SK-N-MC (cell line): ENCODE measurements at regions not wholly inside any gene's neighbourhood (a gene's known extent, or its start where the extent isn't known, plus 50 kb on each side); places are given as distances from the start of the nearest gene placed in this dataset.

ENCODE experiments used
- DNase-seq: peaks from one replicate; pipeline ENCODE4 v3.0.0-alpha.2; 2011; ENCODE audit warnings: low read depth, low spot score
- H3K27ac ChIP-seq: fragments of 200-600 bp; sonication (generic); 2 replicates; pipeline ENCODE4 v1.5.1; 2016; ENCODE audit warnings: mixed run types
- H3K36me3 ChIP-seq: fragments of 200-600 bp; sonication (generic); 2 replicates; pipeline ENCODE4 v1.6.1; 2017; ENCODE audit warnings: antibody characterized with exemption, low read length, mixed read lengths; ENCODE audit not compliant: insufficient read depth
- H3K4me3 ChIP-seq: fragments of 200-600 bp; sonication (generic); 2 replicates; pipeline ENCODE4 v1.5.1; 2016
- H3K9ac ChIP-seq: fragments of 200-600 bp; sonication (generic); 2 replicates; pipeline ENCODE4 v1.8.0; 2017; ENCODE audit warnings: mixed run types, mixed read lengths; ENCODE audit not compliant: insufficient read length
- H3K9me3 ChIP-seq: fragments of 200-600 bp; sonication (generic); 2 replicates; pipeline ENCODE4 v1.6.1; 2017; ENCODE audit warnings: low read depth, mild to moderate bottlenecking, antibody characterized with exemption, low read length, moderate library complexity, mixed read lengths
- EZH2 ChIP-seq: fragments of 200-600 bp; sonication (generic); IDR thresholded peaks from one replicate; pipeline ENCODE4 v1.6.1; 2017; ENCODE audit warnings: antibody characterized with exemption
- FOXP2 ChIP-seq: optimal IDR thresholded peaks from 2 replicates; pipeline ENCODE3; 2011; ENCODE audit warnings: mild to moderate bottlenecking, moderate library complexity; ENCODE audit not compliant: insufficient read depth; ENCODE audit errors: extremely low read length, control extremely low read depth
- POLR2AphosphoS5 ChIP-seq: IDR thresholded peaks from 2 replicates; pipeline ENCODE4 v1.6.1; 2012; ENCODE audit warnings: mild to moderate bottlenecking, low read depth, low read length, borderline replicate concordance

DNA sequence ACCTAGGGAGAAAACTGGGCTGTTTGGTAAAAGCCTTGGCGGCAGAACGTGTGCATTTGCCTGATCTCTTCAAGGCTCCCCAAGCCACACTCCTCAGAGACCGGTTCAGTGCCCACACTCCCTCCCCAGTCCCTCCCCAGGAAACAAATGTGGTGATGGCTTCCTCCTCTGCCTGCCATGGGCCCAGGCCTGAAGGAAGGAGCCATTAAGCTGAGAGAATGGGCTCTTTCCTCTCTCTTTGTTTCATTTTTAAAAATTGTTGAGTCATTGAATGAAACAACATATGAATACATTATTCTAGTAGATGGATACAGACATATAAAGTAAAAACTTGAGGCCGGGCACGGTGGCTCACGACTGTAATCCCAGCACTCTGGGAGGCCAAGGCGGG, 50.6 kb upstream of the YWHAQ start:
- Histone ChIP-seq H3K4me3 (no peak overlapping the region), H3K9me3 (no peaks in the 10 kb centered on the region), H3K36me3 (no peaks in the 10 kb centered on the region), H3K9ac (no peak overlapping the region), H3K27ac (no peak overlapping the region)
- DNase-seq = no peak
- TF ChIP-seq FOXP2 (no peak), EZH2 (no peak), POLR2AphosphoS5 (no peak)

DNA sequence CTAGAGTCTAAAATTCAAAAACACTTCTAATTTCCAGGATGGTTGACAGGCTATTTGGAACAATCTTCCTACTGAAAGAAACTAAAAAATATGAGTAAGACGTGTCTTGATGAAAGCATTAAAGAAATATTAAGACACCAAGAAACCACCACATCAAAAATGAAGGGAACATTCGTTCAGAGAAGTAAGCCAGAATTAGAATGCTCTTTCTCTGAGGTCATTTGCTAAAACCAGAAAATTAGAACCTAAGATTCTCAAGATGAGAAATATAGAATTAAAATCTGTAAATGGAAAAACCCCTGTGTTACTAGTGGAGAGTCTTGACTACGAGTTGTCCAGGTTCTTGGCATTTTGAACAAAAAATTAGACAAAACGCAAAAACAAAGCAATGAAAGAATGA, 54.8 kb upstream of the YWHAQ start:
- DNase-seq = no peak
- Histone ChIP-seq H3K9me3 (no peaks in the 10 kb centered on the region), H3K9ac (no peak overlapping the region), H3K27ac (no peak overlapping the region), H3K4me3 (no peak overlapping the region), H3K36me3 (no peaks in the 10 kb centered on the region)
- no peak for TF ChIP-seq EZH2
- TF ChIP-seq FOXP2 = no peak
- no peak for TF ChIP-seq POLR2AphosphoS5

DNA sequence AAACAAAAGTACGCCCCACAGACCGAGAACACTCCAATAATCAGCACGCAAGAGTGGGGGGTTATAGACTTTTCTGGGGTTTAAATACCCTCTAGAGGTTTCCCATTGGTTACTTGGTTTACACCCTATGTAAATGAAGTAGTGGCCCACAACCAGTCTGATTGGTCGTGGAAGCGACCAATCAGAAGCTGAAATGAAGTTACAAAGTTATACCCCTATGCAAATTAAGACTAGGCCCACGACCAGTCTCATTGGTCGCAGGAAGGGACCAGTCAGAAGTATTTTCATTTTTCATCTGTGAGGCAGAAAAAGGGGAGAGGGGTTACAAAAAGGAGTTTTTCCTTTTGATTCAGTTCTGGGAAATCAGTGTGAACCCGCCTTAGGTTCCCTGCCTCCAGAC, 55.3 kb upstream of the YWHAQ start:
- no peak overlapping the region for H3K4me3 ChIP-seq
- DNase-seq = no peak
- H3K9ac ChIP-seq = no peak overlapping the region
- H3K9me3 ChIP-seq = no peaks in the 10 kb centered on the region
- no peak overlapping the region for H3K27ac ChIP-seq
- no peaks in the 10 kb centered on the region for H3K36me3 ChIP-seq
- TF ChIP-seq POLR2AphosphoS5 = no peak
- TF ChIP-seq FOXP2 = no peak
- TF ChIP-seq EZH2 = no peak

DNA sequence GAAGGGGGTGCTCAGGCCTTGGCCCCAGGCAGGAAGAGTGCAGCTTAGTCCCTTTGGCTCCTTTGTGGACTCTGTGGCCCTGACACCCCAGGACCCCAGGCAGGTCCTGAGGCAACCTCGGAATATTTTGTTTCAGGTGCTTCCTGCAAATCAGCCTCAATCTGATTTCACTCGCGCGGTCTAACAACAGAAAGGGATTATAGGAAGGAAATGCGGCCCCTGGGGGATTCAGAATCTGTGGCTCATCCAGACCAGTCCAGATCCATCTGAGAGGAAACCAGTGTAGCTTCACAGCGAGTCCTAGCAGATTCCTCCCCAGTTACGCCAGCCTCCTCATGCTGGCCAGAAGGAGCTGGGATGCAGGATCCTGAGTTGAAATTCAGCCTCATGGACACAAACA, 59.5 kb upstream of the YWHAQ start:
- TF ChIP-seq EZH2 = no peak
- TF ChIP-seq FOXP2 = no peak
- TF ChIP-seq POLR2AphosphoS5 = no peak
- Histone ChIP-seq H3K9ac (no peak overlapping the region), H3K27ac (no peak overlapping the region), H3K4me3 (no peak overlapping the region), H3K9me3 (no peaks in the 10 kb centered on the region), H3K36me3 (no peaks in the 10 kb centered on the region)
- DNase-seq = no peak

DNA sequence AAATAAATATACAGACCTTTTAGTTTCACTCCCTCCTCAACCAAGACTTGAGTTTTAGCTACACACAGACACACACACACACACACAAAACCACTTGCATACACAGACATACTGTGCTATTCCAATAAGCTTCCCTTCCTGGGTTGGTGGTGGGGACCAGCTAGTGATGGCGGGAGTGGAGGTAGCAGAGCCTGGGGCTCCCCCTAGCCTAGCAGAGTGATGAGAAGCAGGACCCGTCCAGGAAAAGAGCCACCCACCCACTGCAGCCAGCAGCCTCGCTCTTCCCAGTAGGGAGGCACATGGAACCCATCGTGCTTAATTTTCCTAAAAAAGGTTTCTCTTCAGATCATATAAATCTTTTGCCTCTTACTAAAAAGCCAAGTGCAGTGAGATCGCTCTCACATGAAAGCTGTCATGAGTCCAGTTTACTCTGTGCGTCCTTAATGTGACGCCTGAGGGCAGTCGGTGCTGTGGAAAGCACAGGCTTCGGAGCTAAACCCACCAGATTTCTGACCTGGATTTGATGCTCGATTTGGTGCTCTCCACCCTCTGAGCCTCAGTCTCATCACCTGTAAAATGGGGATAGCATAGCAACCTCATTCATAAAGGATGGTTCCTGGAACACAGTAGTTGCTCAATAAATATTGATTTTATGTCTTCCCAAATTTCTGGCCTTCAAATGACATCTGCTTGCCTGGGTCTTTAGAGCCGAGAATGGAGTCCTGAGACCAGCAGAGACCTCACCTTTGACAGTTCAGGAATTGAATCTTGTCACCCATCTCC, 60.1 kb upstream of the YWHAQ start:
- Histone ChIP-seq H3K27ac (no peak overlapping the region), H3K36me3 (no peaks in the 10 kb centered on the region)

DNA sequence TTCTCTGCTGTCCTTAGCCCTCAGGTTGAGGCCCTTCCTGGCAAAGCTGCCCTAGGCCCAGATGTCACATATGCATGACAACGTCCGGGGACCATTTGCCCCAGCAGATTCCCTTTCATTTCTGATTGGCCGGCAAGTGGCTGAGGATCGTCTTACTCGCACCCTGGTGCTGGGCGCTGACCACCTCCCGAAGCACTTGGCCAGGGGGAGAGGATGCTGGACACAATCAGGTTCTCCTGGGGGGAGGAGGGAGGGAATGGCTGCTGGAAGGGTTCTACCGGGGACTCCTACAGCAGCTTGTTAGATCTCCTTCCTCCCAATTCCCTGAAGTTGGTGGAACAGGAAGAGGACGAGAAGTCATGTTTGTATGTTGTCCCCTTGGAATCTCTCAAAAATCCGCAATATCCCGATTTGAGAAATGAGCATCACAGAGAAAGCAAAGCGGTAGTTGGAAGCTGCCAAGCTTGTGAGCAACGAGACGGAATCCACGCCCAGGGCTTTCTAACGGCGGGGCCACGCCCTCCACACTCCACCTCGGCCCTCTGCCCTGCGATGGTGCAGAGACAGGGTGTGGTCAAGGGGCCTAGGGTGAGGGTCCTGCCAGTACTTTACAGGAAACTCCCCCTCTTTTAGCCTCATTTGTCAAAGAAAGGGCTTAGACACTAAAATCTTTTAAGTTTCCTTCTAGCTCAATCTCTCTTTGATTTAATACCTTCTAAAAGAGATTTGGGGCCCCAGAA, 61.8 kb upstream of the YWHAQ start:
- TF ChIP-seq EZH2 (no peak), FOXP2 (no peak), POLR2AphosphoS5 (no peak)
- no peaks in the 10 kb centered on the region for H3K9me3 ChIP-seq
- no peak for DNase-seq
- H3K9ac ChIP-seq = no peak overlapping the region
- H3K27ac ChIP-seq = no peak overlapping the region
- no peak overlapping the region for H3K4me3 ChIP-seq
- H3K36me3 ChIP-seq = no peaks in the 10 kb centered on the region

More for the DNA sequence above, 60.1 kb upstream of the YWHAQ start:
- Histone ChIP-seq H3K4me3 (no peak overlapping the region), H3K9me3 (no peaks in the 10 kb centered on the region), H3K9ac (no peak overlapping the region)
- TF ChIP-seq EZH2 = no peak
- TF ChIP-seq POLR2AphosphoS5 = no peak
- no peak for TF ChIP-seq FOXP2
- no peak for DNase-seq

DNA sequence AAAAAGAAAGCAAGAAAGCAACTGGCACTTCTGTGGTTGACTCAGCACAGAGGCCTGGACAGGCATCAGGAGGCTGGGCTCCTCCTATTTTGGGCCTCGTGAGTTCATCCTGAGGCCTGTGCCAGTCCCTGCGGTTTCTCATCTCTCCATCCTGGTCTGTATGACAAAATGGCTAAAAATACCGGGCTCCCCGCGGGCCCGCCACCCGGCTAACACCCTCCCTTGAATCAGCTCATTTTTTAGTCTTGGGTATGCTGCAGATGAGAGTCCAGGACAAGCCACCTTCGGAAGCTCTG, 62.3 kb upstream of the YWHAQ start:
- no peak overlapping the region for H3K9ac ChIP-seq
- DNase-seq = no peak
- no peak for TF ChIP-seq EZH2
- no peak for TF ChIP-seq POLR2AphosphoS5
- TF ChIP-seq FOXP2 = no peak
- H3K27ac ChIP-seq = no peak overlapping the region
- no peaks in the 10 kb centered on the region for H3K36me3 ChIP-seq
- no peaks in the 10 kb centered on the region for H3K9me3 ChIP-seq
- H3K4me3 ChIP-seq = no peak overlapping the region

DNA sequence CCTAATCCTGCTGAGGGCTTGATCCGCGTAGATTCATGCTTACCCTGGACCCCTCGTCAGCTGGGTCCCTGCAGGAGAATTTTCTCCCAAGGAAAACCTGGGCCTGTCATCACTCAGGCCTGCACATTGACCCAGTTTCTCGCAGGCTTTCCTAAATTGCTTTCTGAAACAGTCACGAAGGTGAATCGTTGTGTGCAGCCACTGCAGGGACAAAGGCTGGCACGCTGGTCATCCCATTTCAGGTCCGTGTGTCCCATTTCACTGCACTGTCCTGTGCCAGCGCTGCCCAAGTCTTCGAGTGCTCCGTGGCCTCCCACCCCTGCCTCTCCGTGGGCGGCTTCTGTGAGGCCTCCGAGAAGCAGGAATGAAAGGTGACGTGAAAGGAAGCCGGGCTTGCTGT, 62.8 kb upstream of the YWHAQ start:
- no peak overlapping the region for H3K27ac ChIP-seq
- H3K4me3 ChIP-seq = no peak overlapping the region
- no peak for TF ChIP-seq FOXP2
- TF ChIP-seq POLR2AphosphoS5 = no peak
- no peak for TF ChIP-seq EZH2
- H3K9me3 ChIP-seq = no peaks in the 10 kb centered on the region
- no peak for DNase-seq
- H3K9ac ChIP-seq = no peak overlapping the region
- no peaks in the 10 kb centered on the region for H3K36me3 ChIP-seq
